ENCODE measurements at regions not wholly inside any gene's neighbourhood (a gene's known extent, or its start where the extent isn't known, plus 50 kb on each side); places are given as distances from the start of the nearest gene placed in this dataset.
"Not testable (repeated sequence)": the region's sequence is repeated elsewhere in the genome, so short reads cannot be mapped to it uniquely, and the experiment has no call there.

DNA sequence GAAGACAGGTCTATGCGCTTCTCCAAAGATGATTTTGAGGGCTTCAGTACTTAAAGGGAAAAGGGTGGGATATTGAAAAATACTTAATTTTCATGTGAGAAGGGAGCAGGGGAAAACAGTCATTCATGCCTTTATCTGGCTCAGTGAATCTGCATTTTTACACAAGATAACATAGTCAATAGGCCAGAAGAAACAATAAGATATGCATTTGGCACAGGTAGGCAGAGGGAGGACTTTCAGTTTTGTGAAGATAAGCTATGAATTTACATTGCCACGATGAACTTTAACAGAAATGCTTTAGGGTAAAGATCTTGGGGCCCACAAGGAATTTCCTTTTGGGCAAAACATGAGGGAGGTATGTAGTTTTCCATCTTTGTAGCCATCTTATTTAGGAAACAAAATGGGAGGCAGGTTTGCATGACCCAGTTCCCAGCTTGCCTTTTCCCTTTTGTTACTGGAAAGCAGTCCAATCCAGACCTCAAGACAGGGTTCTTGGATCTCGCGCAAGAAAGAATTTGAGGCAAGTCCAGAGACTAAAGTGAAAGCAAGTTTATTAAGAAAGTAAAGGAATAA, 504.2 kb downstream of the IGSF11 start:
- Histone ChIP-seq H3K4me3 (IDR thresholded peaks at IDR 0.05; ENCODE audit: insufficient read depth, low read depth, low read length) (no peak overlapping the region), H3K4me2 (no peak overlapping the region), H3K4me1 (ENCODE audit: low read depth, poor library complexity, severe bottlenecking) (peaks cover 36% of the 10 kb centered on the region), H3K27me3 (ENCODE audit: insufficient read depth, low read depth) (no peaks in the 10 kb centered on the region), H3K9ac (no peak overlapping the region), H3K27ac (no peak overlapping the region), H2AFZ (ENCODE audit: low read depth) (no peak overlapping the region), H4K20me1 (ENCODE audit: insufficient read depth) (no peaks in the 10 kb centered on the region), H3K36me3 (ENCODE audit: insufficient read depth) (no peaks in the 10 kb centered on the region), H3K79me2 (ENCODE audit: insufficient read depth, low read depth) (no peaks in the 10 kb centered on the region)
- no peak for TF ChIP-seq CTCF (conservative IDR thresholded peaks at IDR 0.05; ENCODE audit: low read depth, low read length)

DNA sequence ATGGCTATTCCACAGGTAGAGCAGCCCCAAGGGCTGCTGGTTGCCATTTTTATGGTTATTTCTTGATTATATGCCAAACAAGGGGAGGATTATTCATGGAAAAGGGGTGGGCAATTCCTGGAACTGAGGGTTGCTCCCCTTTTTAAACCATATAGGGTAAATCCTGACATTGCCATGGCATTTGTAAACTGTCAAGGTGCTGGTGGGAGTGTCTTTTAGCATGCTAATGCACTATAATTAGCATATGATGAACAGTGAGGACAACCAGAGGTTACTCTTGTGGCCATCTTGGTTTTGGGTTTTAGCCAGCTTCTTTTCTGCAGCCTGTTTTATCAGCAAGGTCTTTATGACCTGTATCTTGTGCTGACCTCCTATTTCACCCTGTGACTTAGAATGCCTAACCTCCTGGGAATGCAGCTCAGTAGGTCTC, 503.7 kb downstream of the IGSF11 start:
- not testable (repeated sequence) for H3K27ac ChIP-seq; H2AFZ ChIP-seq (ENCODE audit: low read depth); H3K4me2 ChIP-seq; H3K27me3 ChIP-seq (ENCODE audit: insufficient read depth, low read depth); H3K79me2 ChIP-seq (ENCODE audit: insufficient read depth, low read depth); H3K9ac ChIP-seq; H3K4me3 ChIP-seq (IDR thresholded peaks at IDR 0.05; ENCODE audit: insufficient read depth, low read depth, low read length); H3K36me3 ChIP-seq (ENCODE audit: insufficient read depth); H4K20me1 ChIP-seq (ENCODE audit: insufficient read depth)
- peaks cover 31% of the 10 kb centered on the region for H3K4me1 ChIP-seq (ENCODE audit: low read depth, poor library complexity, severe bottlenecking)

DNA sequence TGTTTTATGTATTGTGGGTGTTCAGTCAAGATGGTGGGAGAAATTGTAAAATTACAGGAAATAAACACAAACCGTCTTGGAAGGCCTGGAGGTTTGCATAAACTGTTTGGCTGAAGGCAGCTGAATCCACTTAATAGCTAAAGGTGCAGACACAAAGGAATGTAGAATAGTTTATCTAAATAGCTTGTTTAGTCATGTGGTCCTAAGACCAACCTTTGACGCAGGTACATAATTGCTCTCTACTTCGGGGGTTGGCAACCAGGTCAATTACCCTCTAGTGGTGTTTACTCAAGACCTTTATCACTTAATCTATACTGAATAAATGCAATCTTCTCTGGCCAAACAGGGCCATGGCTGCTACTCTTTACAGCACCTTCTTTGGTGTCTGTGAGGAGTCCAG, 502.8 kb downstream of the IGSF11 start:
- Histone ChIP-seq H2AFZ (ENCODE audit: low read depth) (no peak overlapping the region), H4K20me1 (ENCODE audit: insufficient read depth) (no peaks in the 10 kb centered on the region), H3K4me3 (IDR thresholded peaks at IDR 0.05; ENCODE audit: insufficient read depth, low read depth, low read length) (no peak overlapping the region), H3K4me2 (no peak overlapping the region), H3K9ac (no peak overlapping the region), H3K36me3 (ENCODE audit: insufficient read depth) (no peaks in the 10 kb centered on the region), H3K27ac (no peak overlapping the region), H3K27me3 (ENCODE audit: insufficient read depth, low read depth) (no peaks in the 10 kb centered on the region), H3K79me2 (ENCODE audit: insufficient read depth, low read depth) (no peaks in the 10 kb centered on the region), H3K4me1 (ENCODE audit: low read depth, poor library complexity, severe bottlenecking) (peaks cover 22% of the 10 kb centered on the region)
- TF ChIP-seq CTCF (conservative IDR thresholded peaks at IDR 0.05; ENCODE audit: low read depth, low read length) = no peak

GRCh38 chr3:118533676-118534075, 501.0 kb downstream of the IGSF11 start:
- no peak for TF ChIP-seq CTCF (conservative IDR thresholded peaks at IDR 0.05; ENCODE audit: low read depth, low read length)
- H3K4me1 ChIP-seq (ENCODE audit: low read depth, poor library complexity, severe bottlenecking) = peaks cover 4% of the 10 kb centered on the region
- no peak overlapping the region for H2AFZ ChIP-seq (ENCODE audit: low read depth)
- H3K4me2 ChIP-seq = no peak overlapping the region
- no peak overlapping the region for H3K9ac ChIP-seq
- no peaks in the 10 kb centered on the region for H3K79me2 ChIP-seq (ENCODE audit: insufficient read depth, low read depth)
- no peak overlapping the region for H3K4me3 ChIP-seq (IDR thresholded peaks at IDR 0.05; ENCODE audit: insufficient read depth, low read depth, low read length)
- H4K20me1 ChIP-seq (ENCODE audit: insufficient read depth) = no peaks in the 10 kb centered on the region
- H3K27me3 ChIP-seq (ENCODE audit: insufficient read depth, low read depth) = no peaks in the 10 kb centered on the region
- no peaks in the 10 kb centered on the region for H3K36me3 ChIP-seq (ENCODE audit: insufficient read depth)
- no peak overlapping the region for H3K27ac ChIP-seq

DNA sequence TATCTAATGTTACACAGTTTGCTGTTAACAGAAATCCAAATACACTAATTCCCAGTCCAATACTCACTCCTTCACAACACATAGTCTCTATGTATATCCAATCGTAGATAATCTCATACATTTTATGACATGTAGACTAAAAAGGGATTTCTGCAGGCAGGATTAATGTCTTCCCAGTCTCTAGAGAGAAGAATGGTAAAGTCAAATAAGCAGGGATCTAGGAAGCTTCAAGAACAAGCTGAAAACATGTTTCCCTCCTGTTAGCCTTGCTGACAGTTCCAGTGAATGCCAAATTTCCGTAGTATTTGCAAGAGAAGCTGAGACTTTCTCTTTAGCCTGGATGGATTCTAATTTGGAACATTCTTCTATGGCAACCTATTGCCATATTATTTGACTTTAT, 500.1 kb downstream of the IGSF11 start:
- no peak for TF ChIP-seq CTCF (conservative IDR thresholded peaks at IDR 0.05; ENCODE audit: low read depth, low read length)

More for the DNA sequence above, 500.1 kb downstream of the IGSF11 start:
- Histone ChIP-seq H3K4me3 (IDR thresholded peaks at IDR 0.05; ENCODE audit: insufficient read depth, low read depth, low read length) (no peak overlapping the region), H3K4me1 (ENCODE audit: low read depth, poor library complexity, severe bottlenecking) (no peaks in the 10 kb centered on the region), H2AFZ (ENCODE audit: low read depth) (no peak overlapping the region), H3K27ac (no peak overlapping the region), H3K79me2 (ENCODE audit: insufficient read depth, low read depth) (no peaks in the 10 kb centered on the region), H4K20me1 (ENCODE audit: insufficient read depth) (no peaks in the 10 kb centered on the region), H3K9ac (no peak overlapping the region), H3K27me3 (ENCODE audit: insufficient read depth, low read depth) (no peaks in the 10 kb centered on the region), H3K36me3 (ENCODE audit: insufficient read depth) (no peaks in the 10 kb centered on the region), H3K4me2 (no peak overlapping the region)

All from KMS-11 (cell line).